ENCODE measurements at regions not wholly inside any gene's neighbourhood (a gene's known extent, or its start where the extent isn't known, plus 50 kb on each side); places are given as distances from the start of the nearest gene placed in this dataset. TPM values are rescaled to one million over a fixed set of nuclear protein-coding genes. Genes with fewer than 3 reads are reported as not detected.

GRCh38 chr21:15676935-15677334 is 52.8 kb upstream of the USP25 start:
- Histone ChIP-seq H3K4me1 (ENCODE audit: insufficient read depth) (peaks cover 2% of the 10 kb centered on the region; the same call in 1 of the 2 replicates), H3F3A (ENCODE audit: insufficient read depth) (peaks cover 3% of the 10 kb centered on the region), H4K20me1 (ENCODE audit: insufficient read depth) (no peaks in the 10 kb centered on the region), H2AFZ (no peak overlapping the region), H3K36me3 (ENCODE audit: low read depth) (no peaks in the 10 kb centered on the region), H3K79me2 (ENCODE audit: insufficient read depth) (no peaks in the 10 kb centered on the region), H3K27me3 (replicated peaks; ENCODE audit: insufficient read depth) (no peaks in the 10 kb centered on the region), H3K9me3 (ENCODE audit: low read depth) (no peaks in the 10 kb centered on the region), H3K9ac (no peak overlapping the region), H3K4me2 (ENCODE audit: unreplicated experiment) (no peak overlapping the region), H3K9me2 (ENCODE audit: insufficient read depth) (no peaks in the 10 kb centered on the region), H3K27ac (no peak overlapping the region), H3K4me3 (no peak overlapping the region)
- no peak for DNase-seq
- 3 to 11% methylated on average over 1 of the region's 1 CpG for WGBS, 2 experiments (ENCODE audit: low coverage in 1 of 2, low lambda C conversion rate in 2 of 2, missing lambda C conversion rate in 2 of 2)
- in situ Hi-C loops (cut with MboI) = no loop called here
- TF ChIP-seq EZH2 (IDR thresholded peaks at IDR 0.05; ENCODE audit: insufficient read depth, poor library complexity, severe bottlenecking) (no peak), EZH2phosphoT487 (IDR thresholded peaks at IDR 0.05; ENCODE audit: insufficient read depth, low read depth) (no peak)

- no peaks in the 10 kb centered on the region for H3K36me3 ChIP-seq (ENCODE audit: low read depth)
- H3K9me3 ChIP-seq (ENCODE audit: low read depth) = no peaks in the 10 kb centered on the region
- H3K9me2 ChIP-seq (ENCODE audit: insufficient read depth) = no peaks in the 10 kb centered on the region
- no peak overlapping the region for H3K4me2 ChIP-seq (ENCODE audit: unreplicated experiment)
- WGBS, 2 experiments (ENCODE audit: low coverage in 1 of 2, low lambda C conversion rate in 2 of 2, missing lambda C conversion rate in 2 of 2) = 94 to 96% methylated on average over 8 of the region's 8 CpGs
- no peak overlapping the region for H3K9ac ChIP-seq
- H3K4me3 ChIP-seq = no peak overlapping the region
- H3K27ac ChIP-seq = no peak overlapping the region
- no peak overlapping the region for H2AFZ ChIP-seq
- no peak for DNase-seq
- H3K79me2 ChIP-seq (ENCODE audit: insufficient read depth) = no peaks in the 10 kb centered on the region
- peaks cover 19% of the 10 kb centered on the region for H3K4me1 ChIP-seq (ENCODE audit: insufficient read depth)
- in situ Hi-C loops (cut with MboI) = no loop called here
- TF ChIP-seq EZH2phosphoT487 (IDR thresholded peaks at IDR 0.05; ENCODE audit: insufficient read depth, low read depth) (no peak), EZH2 (IDR thresholded peaks at IDR 0.05; ENCODE audit: insufficient read depth, poor library complexity, severe bottlenecking) (no peak)
- peaks cover 13% of the 10 kb centered on the region for H3F3A ChIP-seq (ENCODE audit: insufficient read depth)
- no peaks in the 10 kb centered on the region for H3K27me3 ChIP-seq (replicated peaks; ENCODE audit: insufficient read depth)
- H4K20me1 ChIP-seq (ENCODE audit: insufficient read depth) = no peaks in the 10 kb centered on the region
Observed at GRCh38 chr21:15679630-15680029, 50.2 kb upstream of the USP25 start.

Small RNA genes lying in the stretch of these regions (small RNA-seq; reads per million reads assigned to genes)
- gene AF246928.1 (ENCODE audit: low read depth, low replicate concordance) = not detected
- not detected for gene CYCSP42 (ENCODE audit: low read depth, low replicate concordance)
- not detected for gene RNU6-1326P (ENCODE audit: low read depth, low replicate concordance)
